ENCODE measurements at regions not wholly inside any gene's neighbourhood (a gene's known extent, or its start where the extent isn't known, plus 50 kb on each side); places are given as distances from the start of the nearest gene placed in this dataset.

- no peak for DNase-seq (ENCODE audit: low read depth)
These were observed 131.0 kb upstream of the SRRM4 start for GRCh38 chr12:118850244-118850825.

- DNase-seq (ENCODE audit: low read depth), result no peak
These were observed 129.4 kb upstream of the SRRM4 start for GRCh38 chr12:118851891-118852290.

- no peak for DNase-seq (ENCODE audit: low read depth)
These were observed 127.7 kb upstream of the SRRM4 start for GRCh38 chr12:118853634-118854033.

- no peak for DNase-seq (ENCODE audit: low read depth)
These were observed 125.5 kb upstream of the SRRM4 start for GRCh38 chr12:118855858-118856257.

- no peak for DNase-seq (ENCODE audit: low read depth)
These were observed 115.0 kb upstream of the SRRM4 start for GRCh38 chr12:118866346-118866745.

GRCh38 chr12:118870551-118870950 is 110.8 kb upstream of the SRRM4 start:
- DNase-seq (ENCODE audit: low read depth), result no peak

GRCh38 chr12:118874698-118875548 is 106.4 kb upstream of the SRRM4 start:
- DNase-seq (ENCODE audit: low read depth), result no peak

- DNase-seq (ENCODE audit: low read depth), result no peak
These were observed 100.4 kb upstream of the SRRM4 start for GRCh38 chr12:118880720-118881493.

- DNase-seq (ENCODE audit: low read depth), result no peak
These were observed 97.1 kb upstream of the SRRM4 start for GRCh38 chr12:118884226-118884625.

- no peak for DNase-seq (ENCODE audit: low read depth)
These were observed 80.3 kb upstream of the SRRM4 start for GRCh38 chr12:118900993-118901392.

GRCh38 chr12:118908811-118909210 is 72.5 kb upstream of the SRRM4 start:
- no peak for DNase-seq (ENCODE audit: low read depth)

- DNase-seq (ENCODE audit: low read depth), result no peak
These were observed 68.6 kb upstream of the SRRM4 start for GRCh38 chr12:118912697-118913270.

GRCh38 chr12:118921761-118922160 is 59.6 kb upstream of the SRRM4 start:
- DNase-seq (ENCODE audit: low read depth), result no peak

GRCh38 chr12:118922405-118922804 is 58.9 kb upstream of the SRRM4 start:
- no peak for DNase-seq (ENCODE audit: low read depth)

GRCh38 chr12:118925407-118925806 is 55.9 kb upstream of the SRRM4 start:
- DNase-seq (ENCODE audit: low read depth), result no peak

GRCh38 chr12:118925826-118926225 is 55.5 kb upstream of the SRRM4 start:
- no peak for DNase-seq (ENCODE audit: low read depth)
